LNCaP clone FGC (cell line): ENCODE measurements at regions not wholly inside any gene's neighbourhood (a gene's known extent, or its start where the extent isn't known, plus 50 kb on each side); places are given as distances from the start of the nearest gene placed in this dataset.
A peak's percentile ranks its signal among the peaks of the same experiment; 100 is the strongest.

Experiments used
- DNase-seq: peaks from one replicate; pipeline ENCODE4 v3.0.0-alpha.2; 2011; ENCODE audit warnings: low read depth
- H3K4me3 ChIP-seq: 2 replicates; pipeline ENCODE4 v1.5.1; 2011; ENCODE audit warnings: mild to moderate bottlenecking, low read depth, low read length, control low read depth
- CTCF ChIP-seq: IDR thresholded peaks from 2 replicates; pipeline ENCODE4 v1.5.1; 2012; ENCODE audit warnings: mild to moderate bottlenecking; ENCODE audit not compliant: control insufficient read depth, insufficient read depth; ENCODE audit errors: extremely low read depth

DNA sequence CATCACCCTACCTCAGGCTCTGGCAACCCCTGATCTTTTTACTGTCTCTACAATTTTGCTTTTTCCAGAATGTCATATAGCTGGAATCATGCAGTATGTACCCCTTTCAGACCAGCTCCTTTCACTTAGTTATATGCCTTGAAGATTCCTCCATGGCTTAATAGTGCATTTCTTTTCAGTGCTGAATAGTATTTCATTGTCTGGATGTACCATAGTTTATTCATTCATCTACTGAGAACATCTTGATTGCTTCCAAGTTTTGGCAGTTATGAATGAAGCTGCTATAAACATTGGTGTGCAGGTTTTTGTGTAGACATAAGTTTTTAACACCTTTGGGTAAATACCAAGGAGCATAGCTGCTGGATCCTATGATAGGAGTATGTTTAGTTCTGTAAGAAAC, 50.8 kb upstream of the ANP32A start:
- no peak for DNase-seq
- no peak for TF ChIP-seq CTCF

DNA sequence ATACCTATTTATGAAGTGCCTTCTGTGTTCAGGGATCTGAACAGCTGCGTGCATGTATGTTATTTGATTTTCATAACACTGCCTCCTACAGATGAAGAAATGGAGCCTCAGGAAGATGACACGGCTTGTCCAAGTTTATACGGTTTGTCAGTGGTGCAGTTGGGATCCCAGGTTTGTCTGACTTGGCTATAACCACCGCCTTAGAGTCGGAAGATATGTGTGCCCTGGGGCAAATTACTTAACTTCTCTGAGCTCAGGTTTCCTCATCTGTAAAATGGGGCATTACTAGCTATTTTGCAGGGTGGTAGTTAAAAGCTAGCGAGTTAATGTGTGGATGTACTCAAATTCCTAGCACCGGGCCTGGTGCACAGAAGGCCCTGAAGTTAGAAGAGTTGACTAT, 54.1 kb upstream of the ANP32A start:
- no peak for DNase-seq
- H3K4me3 ChIP-seq = no peak overlapping the region
- TF ChIP-seq CTCF = no peak

More for the DNA sequence above, 50.8 kb upstream of the ANP32A start:
- no peak overlapping the region for H3K4me3 ChIP-seq

DNA sequence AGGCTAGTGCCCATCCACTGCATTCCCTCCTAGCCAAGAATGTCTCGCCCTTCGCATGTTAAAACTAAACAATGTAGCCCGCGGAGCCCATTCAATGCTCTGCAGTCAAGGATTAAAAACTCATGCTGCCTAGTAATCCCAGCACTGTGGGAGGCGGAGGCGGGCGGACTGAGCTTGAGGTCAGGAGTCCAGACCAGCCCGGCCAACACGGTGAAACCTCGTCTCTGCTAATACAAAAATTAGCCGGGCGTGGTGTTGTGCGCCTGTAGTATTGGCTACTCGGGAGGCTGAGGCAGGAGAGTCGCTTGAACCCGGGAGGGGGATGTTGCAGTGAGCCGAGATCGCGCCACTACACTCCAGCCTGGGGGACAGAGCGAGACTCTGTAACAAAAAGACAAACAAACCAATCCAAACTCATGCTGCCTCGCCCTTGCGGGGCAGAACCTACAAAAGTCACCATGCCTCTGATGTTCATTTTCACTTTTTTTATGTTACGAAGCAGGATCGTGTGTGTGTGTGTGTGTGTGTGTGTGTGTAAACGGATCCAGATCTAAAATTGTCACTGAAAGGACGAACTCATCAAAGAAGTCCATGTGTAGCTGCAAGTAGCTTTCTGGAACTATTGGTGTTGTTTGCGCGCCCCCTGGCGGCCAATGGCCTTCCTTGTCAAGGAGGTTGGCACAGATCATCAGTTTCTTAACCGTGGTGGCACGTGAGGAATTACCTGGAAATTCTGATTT, 54.8 kb upstream of the SPESP1 start:
- no peak overlapping the region for H3K4me3 ChIP-seq
- TF ChIP-seq CTCF = peak; percentile 94
- DNase-seq = peak; percentile 87

GRCh38 chr15:68877626-68878025, 52.7 kb upstream of the SPESP1 start:
- H3K4me3 ChIP-seq = no peak overlapping the region
- DNase-seq = no peak
- TF ChIP-seq CTCF = no peak

- no peak for TF ChIP-seq CTCF
- no peak for DNase-seq
- H3K4me3 ChIP-seq = no peak overlapping the region
Observed at GRCh38 chr15:68880382-68880781, 49.9 kb upstream of the SPESP1 start.
